ENCODE measurements at regions not wholly inside any gene's neighbourhood (a gene's known extent, or its start where the extent isn't known, plus 50 kb on each side); places are given as distances from the start of the nearest gene placed in this dataset.

GRCh38 chr13:50585674-50586413, 257.6 kb downstream of the DLEU7 start:
- H3K27me3 ChIP-seq (ENCODE audit: control insufficient read depth in 1 of 2, insufficient read depth in 2 of 2, low read length in 2 of 2): no peaks in the 10 kb centered on the region
- H3K27ac ChIP-seq (ENCODE audit: low read depth in 2 of 2, low read length in 1 of 2): no peak overlapping the region
- no peaks in the 10 kb centered on the region for H3K9me3 ChIP-seq (ENCODE audit: control insufficient read depth in 2 of 2, insufficient read depth in 1 of 2, low read depth in 1 of 2, low read length in 1 of 2)
- no peak overlapping the region for H3K4me3 ChIP-seq (ENCODE audit: low read depth in 1 of 2, low read length in 2 of 2)
- H3K4me1 ChIP-seq (ENCODE audit: control insufficient read depth in 2 of 2, insufficient read depth in 2 of 2, low read length in 1 of 2): no peaks in the 10 kb centered on the region
- WGBS, 2 donors: 73 to 76% methylated on average over 6 of the region's 6 CpGs
- H3K36me3 ChIP-seq (ENCODE audit: control insufficient read depth in 2 of 2, insufficient read depth in 2 of 2, low read length in 1 of 2): no peaks in the 10 kb centered on the region

- WGBS, 2 donors: 80 to 82% methylated on average over 8 of the region's 8 CpGs
- Histone ChIP-seq H3K4me1 (ENCODE audit: control insufficient read depth in 2 of 2, insufficient read depth in 2 of 2, low read length in 1 of 2) (no peaks in the 10 kb centered on the region), H3K36me3 (ENCODE audit: control insufficient read depth in 2 of 2, insufficient read depth in 2 of 2, low read length in 1 of 2) (no peaks in the 10 kb centered on the region), H3K9me3 (ENCODE audit: control insufficient read depth in 2 of 2, insufficient read depth in 1 of 2, low read depth in 1 of 2, low read length in 1 of 2) (no peaks in the 10 kb centered on the region), H3K27me3 (ENCODE audit: control insufficient read depth in 1 of 2, insufficient read depth in 2 of 2, low read length in 2 of 2) (no peaks in the 10 kb centered on the region), H3K27ac (ENCODE audit: low read depth in 2 of 2, low read length in 1 of 2) (no peak overlapping the region), H3K4me3 (ENCODE audit: low read depth in 1 of 2, low read length in 2 of 2) (no peak overlapping the region)
These were observed 256.9 kb downstream of the DLEU7 start for GRCh38 chr13:50586414-50587083.

- H3K4me1 ChIP-seq (ENCODE audit: control insufficient read depth in 2 of 2, insufficient read depth in 2 of 2, low read length in 1 of 2): no peaks in the 10 kb centered on the region
- H3K9me3 ChIP-seq (ENCODE audit: control insufficient read depth in 2 of 2, insufficient read depth in 1 of 2, low read depth in 1 of 2, low read length in 1 of 2): no peaks in the 10 kb centered on the region
- H3K27ac ChIP-seq (ENCODE audit: low read depth in 2 of 2, low read length in 1 of 2): no peak overlapping the region
- H3K4me3 ChIP-seq (ENCODE audit: low read depth in 1 of 2, low read length in 2 of 2): no peak overlapping the region
- WGBS, 2 donors: 87 to 89% methylated on average over 4 of the region's 4 CpGs
- H3K27me3 ChIP-seq (ENCODE audit: control insufficient read depth in 1 of 2, insufficient read depth in 2 of 2, low read length in 2 of 2): no peaks in the 10 kb centered on the region
- H3K36me3 ChIP-seq (ENCODE audit: control insufficient read depth in 2 of 2, insufficient read depth in 2 of 2, low read length in 1 of 2): no peaks in the 10 kb centered on the region
These were observed 256.4 kb downstream of the DLEU7 start for GRCh38 chr13:50587115-50587514.

GRCh38 chr13:50587645-50588373, 255.7 kb downstream of the DLEU7 start:
- Histone ChIP-seq H3K4me3 (ENCODE audit: low read depth in 1 of 2, low read length in 2 of 2) (no peak overlapping the region), H3K9me3 (ENCODE audit: control insufficient read depth in 2 of 2, insufficient read depth in 1 of 2, low read depth in 1 of 2, low read length in 1 of 2) (no peaks in the 10 kb centered on the region), H3K27ac (ENCODE audit: low read depth in 2 of 2, low read length in 1 of 2) (no peak overlapping the region), H3K4me1 (ENCODE audit: control insufficient read depth in 2 of 2, insufficient read depth in 2 of 2, low read length in 1 of 2) (no peaks in the 10 kb centered on the region), H3K27me3 (ENCODE audit: control insufficient read depth in 1 of 2, insufficient read depth in 2 of 2, low read length in 2 of 2) (no peaks in the 10 kb centered on the region), H3K36me3 (ENCODE audit: control insufficient read depth in 2 of 2, insufficient read depth in 2 of 2, low read length in 1 of 2) (no peaks in the 10 kb centered on the region)
- WGBS, 2 donors: 89 to 93% methylated on average over 11 of the region's 11 CpGs

GRCh38 chr13:50588491-50589130, 254.9 kb downstream of the DLEU7 start:
- no peaks in the 10 kb centered on the region for H3K4me1 ChIP-seq (ENCODE audit: control insufficient read depth in 2 of 2, insufficient read depth in 2 of 2, low read length in 1 of 2)
- H3K27me3 ChIP-seq (ENCODE audit: control insufficient read depth in 1 of 2, insufficient read depth in 2 of 2, low read length in 2 of 2): no peaks in the 10 kb centered on the region
- H3K9me3 ChIP-seq (ENCODE audit: control insufficient read depth in 2 of 2, insufficient read depth in 1 of 2, low read depth in 1 of 2, low read length in 1 of 2): no peaks in the 10 kb centered on the region
- no peak overlapping the region for H3K27ac ChIP-seq (ENCODE audit: low read depth in 2 of 2, low read length in 1 of 2)
- H3K36me3 ChIP-seq (ENCODE audit: control insufficient read depth in 2 of 2, insufficient read depth in 2 of 2, low read length in 1 of 2): no peaks in the 10 kb centered on the region
- no peak overlapping the region for H3K4me3 ChIP-seq (ENCODE audit: low read depth in 1 of 2, low read length in 2 of 2)
- 76 to 81% methylated on average over 6 of the region's 6 CpGs for WGBS, 2 donors

GRCh38 chr13:50589139-50589538, 254.4 kb downstream of the DLEU7 start:
- no peaks in the 10 kb centered on the region for H3K4me1 ChIP-seq (ENCODE audit: control insufficient read depth in 2 of 2, insufficient read depth in 2 of 2, low read length in 1 of 2)
- H3K27me3 ChIP-seq (ENCODE audit: control insufficient read depth in 1 of 2, insufficient read depth in 2 of 2, low read length in 2 of 2): no peaks in the 10 kb centered on the region
- H3K4me3 ChIP-seq (ENCODE audit: low read depth in 1 of 2, low read length in 2 of 2): no peak overlapping the region
- H3K9me3 ChIP-seq (ENCODE audit: control insufficient read depth in 2 of 2, insufficient read depth in 1 of 2, low read depth in 1 of 2, low read length in 1 of 2): no peaks in the 10 kb centered on the region
- H3K36me3 ChIP-seq (ENCODE audit: control insufficient read depth in 2 of 2, insufficient read depth in 2 of 2, low read length in 1 of 2): no peaks in the 10 kb centered on the region
- H3K27ac ChIP-seq (ENCODE audit: low read depth in 2 of 2, low read length in 1 of 2): no peak overlapping the region

GRCh38 chr13:50589651-50590054, 253.8 kb downstream of the DLEU7 start:
- Histone ChIP-seq H3K36me3 (ENCODE audit: control insufficient read depth in 2 of 2, insufficient read depth in 2 of 2, low read length in 1 of 2) (no peaks in the 10 kb centered on the region), H3K9me3 (ENCODE audit: control insufficient read depth in 2 of 2, insufficient read depth in 1 of 2, low read depth in 1 of 2, low read length in 1 of 2) (no peaks in the 10 kb centered on the region), H3K27me3 (ENCODE audit: control insufficient read depth in 1 of 2, insufficient read depth in 2 of 2, low read length in 2 of 2) (no peaks in the 10 kb centered on the region), H3K27ac (ENCODE audit: low read depth in 2 of 2, low read length in 1 of 2) (no peak overlapping the region), H3K4me1 (ENCODE audit: control insufficient read depth in 2 of 2, insufficient read depth in 2 of 2, low read length in 1 of 2) (no peaks in the 10 kb centered on the region), H3K4me3 (ENCODE audit: low read depth in 1 of 2, low read length in 2 of 2) (no peak overlapping the region)
- 52% methylated on average over 2 of the region's 2 CpGs for WGBS, 2 donors

- Histone ChIP-seq H3K27ac (ENCODE audit: low read depth in 2 of 2, low read length in 1 of 2) (no peak overlapping the region), H3K4me3 (ENCODE audit: low read depth in 1 of 2, low read length in 2 of 2) (no peak overlapping the region), H3K4me1 (ENCODE audit: control insufficient read depth in 2 of 2, insufficient read depth in 2 of 2, low read length in 1 of 2) (no peaks in the 10 kb centered on the region), H3K9me3 (ENCODE audit: control insufficient read depth in 2 of 2, insufficient read depth in 1 of 2, low read depth in 1 of 2, low read length in 1 of 2) (no peaks in the 10 kb centered on the region), H3K27me3 (ENCODE audit: control insufficient read depth in 1 of 2, insufficient read depth in 2 of 2, low read length in 2 of 2) (no peaks in the 10 kb centered on the region), H3K36me3 (ENCODE audit: control insufficient read depth in 2 of 2, insufficient read depth in 2 of 2, low read length in 1 of 2) (no peaks in the 10 kb centered on the region)
- WGBS, 2 donors: 66 to 75% methylated on average over 2 of the region's 2 CpGs
These were observed 250.9 kb downstream of the DLEU7 start for GRCh38 chr13:50592412-50593155.

GRCh38 chr13:50593207-50593606, 250.3 kb downstream of the DLEU7 start:
- no peaks in the 10 kb centered on the region for H3K27me3 ChIP-seq (ENCODE audit: control insufficient read depth in 1 of 2, insufficient read depth in 2 of 2, low read length in 2 of 2)
- H3K27ac ChIP-seq (ENCODE audit: low read depth in 2 of 2, low read length in 1 of 2): no peak overlapping the region
- H3K4me1 ChIP-seq (ENCODE audit: control insufficient read depth in 2 of 2, insufficient read depth in 2 of 2, low read length in 1 of 2): no peaks in the 10 kb centered on the region
- no peak overlapping the region for H3K4me3 ChIP-seq (ENCODE audit: low read depth in 1 of 2, low read length in 2 of 2)
- no peaks in the 10 kb centered on the region for H3K36me3 ChIP-seq (ENCODE audit: control insufficient read depth in 2 of 2, insufficient read depth in 2 of 2, low read length in 1 of 2)
- WGBS, 2 donors: 82 to 90% methylated on average over 1 of the region's 1 CpG
- H3K9me3 ChIP-seq (ENCODE audit: control insufficient read depth in 2 of 2, insufficient read depth in 1 of 2, low read depth in 1 of 2, low read length in 1 of 2): no peaks in the 10 kb centered on the region
